ENCODE measurements at regions not wholly inside any gene's neighbourhood (a gene's known extent, or its start where the extent isn't known, plus 50 kb on each side); places are given as distances from the start of the nearest gene placed in this dataset.

- TF ChIP-seq EZH2 (IDR thresholded peaks at IDR 0.05; ENCODE audit: low read length, missing control alignments) (no peak), CTCF (conservative IDR thresholded peaks at IDR 0.05 in 1 of 2, IDR thresholded peaks at IDR 0.05 in 1 of 2; ENCODE audit: low read depth in 1 of 2, low read length in 2 of 2) (peak in 1 of 2 donors; percentile 36)
These were observed 568.9 kb upstream of the ACVR2A start for GRCh38 chr2:147275943-147276342.

Measured in fibroblast of lung (primary cell).